ENCODE measurements at regions not wholly inside any gene's neighbourhood (a gene's known extent, or its start where the extent isn't known, plus 50 kb on each side); places are given as distances from the start of the nearest gene placed in this dataset.

DNA sequence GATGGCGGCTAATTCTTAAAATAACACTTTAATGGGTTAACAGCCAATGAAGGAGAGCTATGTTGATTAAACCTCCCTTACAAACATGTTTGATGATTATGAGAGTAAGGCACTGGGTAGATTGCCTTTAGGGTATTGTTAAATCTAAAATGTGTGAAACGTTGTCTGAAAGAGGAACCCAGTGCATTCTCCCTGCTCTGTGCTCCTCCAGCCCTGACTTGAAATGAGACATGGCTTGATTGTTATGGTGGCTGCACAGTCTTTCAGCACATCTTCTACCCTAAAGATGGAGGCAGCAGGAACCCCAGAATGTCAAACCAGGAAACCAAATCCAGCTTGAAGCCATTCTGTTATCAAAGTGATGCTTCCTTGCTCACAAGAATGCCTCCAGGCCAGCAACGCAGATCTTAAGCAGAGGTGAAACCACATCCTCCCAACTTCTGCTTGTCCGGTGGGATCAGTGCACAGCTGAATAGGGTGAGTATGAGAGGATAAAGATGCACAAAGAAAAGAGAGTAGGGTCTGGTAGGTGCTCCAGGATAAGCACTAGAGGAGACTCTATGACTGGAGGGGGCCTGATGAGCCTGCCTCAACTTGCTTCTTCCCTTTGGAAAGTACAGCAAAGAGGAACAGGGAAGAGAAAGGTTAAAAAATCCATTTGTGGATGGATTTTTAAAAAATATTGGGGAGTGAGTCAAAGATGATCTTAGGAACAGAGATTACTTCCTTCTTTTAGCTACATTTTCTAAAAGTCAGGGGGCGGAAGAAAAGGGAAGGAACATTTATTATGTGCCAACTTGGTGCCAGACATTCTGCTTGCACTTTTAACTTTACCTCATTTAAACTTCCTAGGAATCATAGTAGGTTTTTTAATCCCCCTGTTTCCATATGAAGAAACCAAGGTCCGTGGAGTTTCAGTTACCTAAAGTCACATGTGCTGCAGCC lies 523.0 kb downstream of the TXNL1 start:
- no peak for DNase-seq

- DNase-seq: no peak
Measured at GRCh38 chr18:56112984-56113383, 525.0 kb upstream of the TCF4 start.

DNA sequence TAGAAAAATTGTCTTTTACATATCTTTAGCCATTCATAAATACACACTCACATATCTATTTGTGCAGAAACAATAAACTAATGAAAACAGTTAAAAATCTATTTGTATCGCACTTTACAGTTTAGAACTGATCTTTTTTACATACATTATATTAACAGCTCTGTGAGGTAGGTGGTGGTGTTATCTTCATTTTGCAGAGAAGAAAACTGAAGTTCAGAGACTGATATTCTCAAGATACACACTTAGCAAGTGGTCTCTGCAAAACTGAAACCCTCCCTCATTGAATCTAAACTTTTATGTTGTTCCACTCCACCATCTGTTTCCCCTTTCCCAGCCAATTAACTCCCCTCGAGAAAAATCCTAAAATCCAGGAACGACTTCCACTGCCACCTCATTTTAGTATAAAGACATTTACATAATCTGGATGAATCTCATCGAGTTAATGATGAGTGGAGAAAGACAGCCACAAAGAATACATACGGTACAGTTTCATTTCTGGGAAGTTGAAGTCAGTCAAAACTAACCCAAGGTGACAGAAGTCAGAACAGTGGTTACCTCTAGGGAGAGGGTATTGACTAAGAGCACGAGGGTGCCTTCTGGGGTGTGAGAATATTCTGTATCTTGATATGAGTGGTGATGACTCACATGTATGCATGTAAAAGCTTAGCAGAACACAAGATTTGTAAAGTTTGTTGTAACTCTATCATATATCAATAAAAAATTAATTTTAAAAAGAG lies 524.2 kb upstream of the TCF4 start:
- DNase-seq: no peak

DNA sequence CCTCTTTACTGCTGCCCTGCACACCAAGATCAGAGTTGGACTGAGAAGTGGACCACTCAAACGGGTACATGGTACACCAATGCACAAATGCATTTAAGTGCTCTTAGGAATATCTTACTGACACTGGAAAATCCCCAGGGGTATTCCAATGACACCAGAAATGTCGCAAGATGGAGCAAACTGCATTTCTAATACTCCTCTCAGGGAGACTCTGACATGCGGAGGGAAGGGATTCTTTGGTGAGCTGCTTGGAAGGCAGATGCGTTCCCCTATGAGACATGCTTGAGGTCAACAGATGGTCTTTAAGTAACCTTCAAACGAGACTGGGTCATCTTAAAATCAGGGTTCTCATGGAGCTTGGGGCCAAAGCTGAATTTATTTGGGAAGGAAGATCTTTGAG lies 521.8 kb upstream of the TCF4 start:
- no peak for DNase-seq

DNA sequence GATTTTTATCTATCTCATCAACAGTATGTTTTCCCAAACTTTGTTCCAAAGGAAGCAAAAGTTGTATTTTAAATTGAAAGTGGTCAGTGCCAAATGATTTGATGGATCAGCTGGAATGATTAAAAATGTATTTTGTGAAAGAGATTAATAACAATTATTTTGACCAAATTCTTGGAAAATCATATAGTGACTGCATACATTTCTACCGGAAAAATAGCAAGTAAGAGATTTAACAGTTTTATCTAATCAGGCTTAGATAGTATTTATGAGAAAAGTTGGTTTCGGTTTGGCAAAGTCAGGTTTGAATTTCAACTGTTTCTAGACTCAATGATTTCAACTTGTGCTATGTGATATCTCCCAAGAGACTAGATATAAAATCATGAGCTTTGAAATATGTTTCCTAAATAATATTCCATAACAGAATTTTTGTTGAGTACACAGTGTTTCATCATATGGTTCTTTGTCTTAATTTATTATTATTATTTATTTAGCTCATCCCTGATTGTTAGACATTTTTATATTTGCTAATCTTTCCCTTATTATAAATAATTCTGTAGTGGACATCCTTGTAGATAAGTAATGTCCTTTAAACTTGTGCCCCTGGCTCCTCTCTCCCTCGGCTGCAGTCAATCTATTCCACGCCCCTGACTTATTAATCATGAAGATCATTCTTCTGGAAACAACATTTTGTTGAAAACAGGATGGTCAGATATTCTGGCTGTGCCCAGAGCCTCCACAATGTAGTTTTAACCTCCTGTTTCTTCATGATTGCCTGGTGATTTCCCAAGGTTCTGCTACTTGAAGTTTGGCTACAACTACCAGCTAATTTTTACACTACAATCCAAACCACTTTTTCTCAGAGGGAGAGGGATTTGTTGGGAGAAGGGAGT lies 520.7 kb upstream of the TCF4 start:
- DNase-seq: no peak

- DNase-seq: no peak
Measured at GRCh38 chr18:56107821-56108477, 520.0 kb upstream of the TCF4 start.

DNA sequence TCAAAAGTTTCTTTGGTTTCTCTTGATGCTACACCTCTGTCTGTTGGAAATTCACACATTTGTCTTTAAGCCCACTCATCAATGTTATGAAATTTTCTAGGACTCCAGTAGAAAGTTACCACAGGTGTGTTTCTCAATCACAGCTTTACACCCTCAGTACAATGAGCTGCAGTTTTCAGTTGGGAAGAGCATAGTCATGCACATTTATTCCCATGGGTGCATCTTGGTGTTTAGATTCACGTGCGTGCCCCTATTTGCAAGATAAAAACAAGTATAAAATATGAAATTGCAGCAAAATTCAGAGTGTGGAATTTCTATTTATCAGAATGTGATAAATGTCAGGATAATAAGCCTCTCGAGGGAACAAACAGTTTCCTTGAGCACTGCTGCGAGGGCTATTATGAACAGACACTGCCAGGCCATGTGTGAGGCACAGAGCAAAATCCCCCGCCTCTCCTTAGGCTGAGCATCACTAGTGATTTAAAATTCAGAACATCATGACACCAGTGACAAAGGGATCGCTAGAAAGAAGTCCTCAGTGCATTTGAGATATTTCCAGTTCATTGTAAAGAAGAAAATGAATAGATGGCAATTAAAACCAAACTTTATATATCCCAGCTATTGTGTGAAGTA lies 512.2 kb upstream of the TCF4 start:
- no peak for DNase-seq

- no peak for DNase-seq
Measured at GRCh38 chr18:56097621-56098020, 509.6 kb upstream of the TCF4 start.

GRCh38 chr18:56096861-56097260 lies 508.9 kb upstream of the TCF4 start:
- no peak for DNase-seq

- no peak for DNase-seq
Measured at GRCh38 chr18:56089612-56090258, 501.7 kb upstream of the TCF4 start.

- DNase-seq: no peak
Measured at GRCh38 chr18:56086786-56087185, 498.8 kb upstream of the TCF4 start.

DNA sequence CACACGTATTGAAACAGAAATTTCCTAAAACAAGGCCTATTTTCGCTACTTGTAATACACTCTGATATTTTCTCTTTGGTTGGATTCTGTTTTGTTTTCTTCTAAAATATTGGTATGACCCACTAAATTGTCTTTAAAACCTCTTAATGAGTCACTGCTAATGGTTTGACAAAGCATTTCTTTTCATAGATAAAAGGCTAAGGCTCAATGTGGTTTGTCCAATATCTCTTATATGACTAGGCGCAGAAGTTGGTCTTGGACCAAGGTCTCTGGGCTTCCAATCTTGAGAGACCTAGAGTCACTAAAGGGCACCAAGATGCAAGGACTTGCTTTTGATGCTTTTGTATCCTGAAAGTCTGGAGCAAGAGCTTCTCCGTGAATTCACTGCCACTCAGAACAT lies 498.2 kb upstream of the TCF4 start:
- no peak for DNase-seq

DNA sequence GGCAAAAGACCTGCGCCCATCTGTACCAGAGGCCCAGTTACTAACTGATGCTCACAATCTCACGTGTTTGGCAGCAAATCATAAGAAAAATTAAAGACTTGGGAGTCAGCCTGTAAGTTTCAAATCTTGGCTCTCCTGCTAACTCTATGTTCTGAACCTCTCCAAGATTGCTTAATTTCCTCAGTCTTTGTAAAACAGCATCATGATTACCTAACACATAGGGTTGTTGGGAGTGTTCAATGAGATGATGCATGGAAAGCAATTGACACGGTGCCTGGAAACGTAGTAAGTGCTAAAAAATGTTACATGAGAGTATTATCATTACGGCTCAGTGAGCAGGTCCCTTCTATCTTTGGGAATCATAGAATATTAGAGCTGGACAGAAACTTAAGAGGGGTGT lies 497.6 kb upstream of the TCF4 start:
- DNase-seq: no peak

DNA sequence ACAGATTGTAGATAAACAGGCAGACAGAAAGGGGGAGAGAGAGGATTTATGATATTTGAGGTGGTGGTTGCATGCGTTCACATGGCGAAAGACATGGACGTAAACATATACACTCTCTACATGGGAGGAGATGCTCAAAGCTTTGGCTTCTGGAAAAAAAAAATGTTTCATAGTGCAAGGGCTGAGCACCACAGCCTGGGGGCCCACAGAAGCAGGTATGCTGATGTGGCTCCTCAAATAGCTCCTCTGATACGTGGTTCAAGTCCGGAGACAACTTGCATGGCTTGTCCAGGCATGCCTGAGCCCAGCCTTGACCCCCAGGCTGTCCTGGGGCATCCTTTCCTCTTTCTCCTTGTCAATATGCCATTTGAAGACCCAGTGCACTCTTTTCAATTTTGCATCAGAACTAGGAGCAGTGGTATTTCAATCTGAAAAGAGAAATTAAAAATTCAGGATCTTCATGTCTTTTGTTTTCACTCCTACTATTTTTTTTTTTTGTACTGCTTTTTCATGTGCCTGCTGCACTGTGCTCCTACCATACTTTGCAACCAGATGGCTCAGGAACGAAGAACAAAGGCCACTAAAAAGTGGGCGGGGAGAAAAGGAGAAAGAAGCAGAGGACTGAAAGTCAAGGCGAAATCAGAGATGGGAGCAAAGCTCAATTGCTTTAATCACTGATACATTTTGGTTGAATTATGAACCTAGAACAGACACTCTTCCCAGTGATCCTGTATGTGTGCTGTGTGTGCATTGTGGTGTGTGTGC lies 495.7 kb upstream of the TCF4 start:
- no peak for DNase-seq

DNA sequence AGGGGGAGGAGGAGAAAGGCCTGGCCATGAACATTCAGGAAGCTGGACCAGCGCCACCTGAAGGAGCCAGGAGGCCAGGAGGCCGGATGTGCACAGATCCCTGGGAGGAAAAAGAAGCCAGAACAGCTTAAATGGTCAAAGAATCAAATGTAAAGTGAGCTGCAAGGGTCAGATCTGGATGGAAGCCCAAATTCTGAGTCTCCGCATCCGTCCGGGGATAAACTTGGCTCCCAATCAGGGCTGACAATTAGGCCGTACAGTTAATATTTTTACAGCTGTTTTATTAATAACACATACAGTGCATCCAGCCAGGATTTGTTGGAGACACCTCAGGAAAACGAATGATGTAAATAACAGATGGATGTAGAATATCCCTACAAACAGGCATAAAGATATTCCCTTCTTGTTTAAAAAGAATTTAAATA lies 495.1 kb upstream of the TCF4 start:
- no peak for DNase-seq

DNA sequence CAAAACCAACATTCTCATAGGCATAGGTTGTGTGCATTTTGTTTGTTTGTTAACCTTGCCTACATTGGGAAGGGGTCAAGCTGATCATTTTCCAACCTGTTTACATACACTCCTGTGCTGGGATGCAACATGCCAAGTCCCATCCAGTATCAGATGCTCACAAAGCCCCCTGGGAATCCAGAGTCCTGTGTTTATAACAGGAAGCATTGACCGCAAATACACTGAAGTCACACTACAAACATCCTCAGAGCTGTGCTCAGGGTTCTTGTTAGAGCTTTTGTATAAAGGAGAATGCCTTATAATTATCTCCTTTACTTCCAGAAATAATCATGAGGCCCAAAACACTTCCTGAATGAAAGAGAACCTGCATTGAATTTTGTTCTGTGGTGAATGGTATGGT lies 488.7 kb upstream of the TCF4 start:
- DNase-seq: no peak

DNA sequence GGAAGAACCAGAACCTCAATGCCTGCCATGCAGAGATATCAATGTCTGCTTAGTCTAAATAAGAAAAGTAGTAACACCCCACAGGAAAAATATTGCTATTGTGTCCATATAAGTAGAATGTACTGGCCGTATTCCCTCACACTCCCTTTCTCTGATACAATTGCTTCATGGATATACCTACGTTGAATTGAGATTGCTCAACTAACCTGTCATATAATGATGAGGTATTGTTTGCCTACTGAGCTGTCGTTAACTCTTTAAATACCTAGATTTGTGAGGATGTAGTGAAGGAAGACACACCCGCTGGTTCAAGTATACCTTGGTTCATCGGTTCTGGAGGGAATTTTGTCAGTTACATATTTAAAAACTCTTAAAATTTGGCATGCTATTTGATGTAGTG lies 480.7 kb upstream of the TCF4 start:
- DNase-seq: no peak

DNA sequence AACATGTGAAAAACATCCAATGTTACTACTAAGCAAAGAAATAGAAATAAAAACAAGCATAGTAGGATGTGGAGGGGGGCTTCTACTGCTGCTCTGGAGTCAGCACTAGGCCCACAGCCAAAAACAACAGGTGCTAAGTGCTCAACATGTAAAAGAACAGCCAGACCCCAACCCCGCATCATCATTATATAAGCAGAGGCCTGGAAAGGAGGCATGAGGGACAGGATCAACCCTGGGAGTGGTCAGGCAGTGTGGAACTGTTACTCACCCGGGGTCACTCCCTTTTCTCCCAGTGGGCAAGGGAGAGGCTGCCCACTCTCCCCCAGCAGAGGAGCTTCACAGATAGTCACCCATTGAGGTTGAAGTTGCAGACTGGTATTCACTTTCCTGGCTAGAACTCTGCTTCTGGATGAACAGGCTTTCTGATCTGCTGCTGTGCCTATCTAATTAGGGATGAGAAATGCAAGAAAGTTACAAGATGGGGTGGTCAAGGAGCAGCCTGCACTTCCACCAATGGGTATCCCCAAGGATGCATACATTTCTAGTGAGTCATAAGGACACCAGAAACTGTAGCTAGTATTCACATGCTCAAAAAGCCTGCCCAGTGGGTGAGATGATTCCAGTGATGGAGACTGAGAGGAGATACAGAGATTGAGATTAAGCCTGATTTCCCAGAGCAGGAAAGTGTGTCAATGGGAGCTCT lies 480.1 kb upstream of the TCF4 start:
- no peak for DNase-seq

GRCh38 chr18:56067214-56067894 lies 479.4 kb upstream of the TCF4 start:
- DNase-seq: no peak

All from midbrain (tissue), 1 donor.